Umbilical cord (tissue), 1 donor: ENCODE measurements at regions not wholly inside any gene's neighbourhood (a gene's known extent, or its start where the extent isn't known, plus 50 kb on each side); places are given as distances from the start of the nearest gene placed in this dataset.
"Not testable (repeated sequence)": the region's sequence is repeated elsewhere in the genome, so short reads cannot be mapped to it uniquely, and the experiment has no call there.

ENCODE experiments used
- DNase-seq: peaks from one replicate; pipeline ENCODE4 v3.0.0-alpha.2; 2015; ENCODE audit warnings: low spot score

GRCh38 chr4:175273995-175274753 is 356.0 kb downstream of the ADAM29 start:
- DNase-seq, result no peak

- DNase-seq, result no peak
These were observed 359.7 kb downstream of the ADAM29 start for GRCh38 chr4:175277816-175278215.

DNA sequence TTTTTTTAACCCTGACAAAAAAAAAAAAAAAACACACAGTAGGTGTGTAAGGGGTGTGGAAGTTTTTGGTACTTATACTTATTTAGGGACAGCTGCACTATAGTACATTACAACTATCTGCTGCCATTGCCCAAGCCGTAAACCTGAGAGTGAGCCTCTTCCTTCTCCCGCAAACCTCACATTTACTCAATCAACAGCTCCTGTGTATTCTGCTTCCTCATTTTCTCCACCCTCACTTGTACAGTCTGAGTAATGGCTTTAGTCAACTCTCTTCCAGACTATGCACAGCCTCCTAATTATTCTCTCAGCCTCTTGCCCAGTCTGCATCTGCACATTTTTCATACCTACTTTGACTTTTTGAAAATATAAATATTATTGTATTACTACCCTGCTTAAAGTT is 362.0 kb downstream of the ADAM29 start:
- DNase-seq, result no peak

DNA sequence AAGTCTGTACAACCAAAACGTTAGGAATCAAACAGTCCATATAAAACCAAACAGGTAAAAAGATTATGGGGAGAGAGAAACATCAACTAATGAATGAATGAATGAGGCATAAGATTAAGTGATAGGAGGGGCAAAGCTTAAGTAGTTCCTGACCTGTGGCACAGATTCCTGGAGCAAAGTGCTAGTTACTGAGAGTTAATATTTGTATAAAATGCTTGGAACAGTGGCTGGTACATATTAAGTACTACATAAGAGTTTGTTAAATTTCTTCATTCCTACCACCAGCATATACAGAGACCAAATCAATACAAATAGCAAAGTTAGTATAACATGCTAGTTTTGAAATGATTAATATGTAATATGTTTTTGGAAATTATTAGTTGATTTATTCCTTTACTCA is 363.7 kb downstream of the ADAM29 start:
- DNase-seq, result no peak

GRCh38 chr4:175282407-175282806 is 364.2 kb downstream of the ADAM29 start:
- no peak for DNase-seq

DNA sequence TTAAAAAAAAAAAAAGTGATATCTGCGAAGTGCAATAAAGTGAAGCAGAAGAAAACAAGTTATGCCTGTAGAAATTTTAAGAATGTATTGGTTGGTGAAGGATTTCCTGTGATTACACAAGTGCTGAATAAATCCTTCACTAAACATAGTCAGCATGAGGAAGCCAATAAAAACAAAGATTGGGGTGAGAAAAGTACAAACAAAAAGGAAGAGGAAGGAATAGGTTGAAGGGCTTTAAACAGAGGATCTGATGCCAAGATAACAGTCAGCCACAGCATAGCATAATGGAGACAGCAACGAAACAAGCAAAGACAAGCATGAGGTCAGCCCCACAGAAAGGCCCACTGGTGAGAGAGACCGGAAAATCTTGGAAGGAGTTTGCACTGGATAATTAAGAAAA is 372.2 kb downstream of the ADAM29 start:
- no peak for DNase-seq

DNA sequence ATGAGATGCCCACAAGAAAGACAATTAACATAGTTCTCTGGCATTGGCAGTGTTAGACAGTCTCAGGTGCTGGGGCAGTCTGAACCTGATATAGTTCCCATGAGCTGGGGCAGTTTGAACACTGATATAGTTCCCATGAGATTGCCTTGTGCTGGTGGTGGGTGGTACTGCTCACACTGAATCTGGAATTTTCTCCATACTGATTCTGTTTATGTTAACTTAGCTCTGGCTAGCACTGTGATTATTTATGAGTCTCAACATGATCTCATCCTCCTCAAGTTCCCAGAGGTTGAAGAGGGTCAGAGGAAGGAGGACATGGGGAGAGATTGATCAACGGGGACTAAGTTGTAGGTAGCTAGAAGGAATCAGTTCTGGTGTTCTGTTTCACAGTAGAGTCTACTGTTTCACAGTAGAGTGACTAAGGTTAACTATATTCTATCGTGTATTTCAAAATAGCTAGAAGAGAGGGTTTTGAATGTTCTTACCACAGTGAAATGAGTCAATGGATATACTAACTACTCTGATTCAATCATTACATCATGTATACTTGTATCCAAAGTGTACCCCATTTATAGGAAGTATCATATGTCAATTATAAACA is 379.9 kb downstream of the ADAM29 start:
- DNase-seq, result no peak

- DNase-seq, result no peak
These were observed 388.3 kb downstream of the ADAM29 start for GRCh38 chr4:175306436-175306835.

- no peak for DNase-seq
These were observed 389.2 kb downstream of the ADAM29 start for GRCh38 chr4:175307326-175307725.

- DNase-seq, result no peak
These were observed 390.1 kb downstream of the ADAM29 start for GRCh38 chr4:175308236-175308635.

- no peak for DNase-seq
These were observed 390.9 kb downstream of the ADAM29 start for GRCh38 chr4:175309041-175309440.

DNA sequence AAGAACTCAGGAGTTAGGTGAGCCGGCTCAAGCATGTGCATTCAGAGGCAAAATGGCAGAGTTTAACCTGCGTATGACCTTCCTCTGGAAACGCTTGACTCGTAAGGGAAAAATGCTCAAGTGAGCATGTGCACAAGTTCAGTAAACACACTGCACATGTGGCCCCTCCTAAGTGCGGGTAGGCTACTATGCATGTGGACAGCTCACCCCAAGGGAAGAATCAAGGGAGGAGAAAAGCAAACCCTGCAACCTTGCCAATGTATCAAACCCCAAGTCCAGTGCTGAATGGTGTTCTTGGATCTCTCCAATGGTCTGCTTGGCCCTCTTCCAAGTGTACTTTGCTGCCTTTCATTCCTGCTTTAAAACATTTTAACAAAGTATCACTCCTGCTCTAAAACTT is 407.1 kb downstream of the ADAM29 start:
- no peak for DNase-seq

GRCh38 chr4:175326796-175327195 is 408.6 kb downstream of the ADAM29 start:
- no peak for DNase-seq

DNA sequence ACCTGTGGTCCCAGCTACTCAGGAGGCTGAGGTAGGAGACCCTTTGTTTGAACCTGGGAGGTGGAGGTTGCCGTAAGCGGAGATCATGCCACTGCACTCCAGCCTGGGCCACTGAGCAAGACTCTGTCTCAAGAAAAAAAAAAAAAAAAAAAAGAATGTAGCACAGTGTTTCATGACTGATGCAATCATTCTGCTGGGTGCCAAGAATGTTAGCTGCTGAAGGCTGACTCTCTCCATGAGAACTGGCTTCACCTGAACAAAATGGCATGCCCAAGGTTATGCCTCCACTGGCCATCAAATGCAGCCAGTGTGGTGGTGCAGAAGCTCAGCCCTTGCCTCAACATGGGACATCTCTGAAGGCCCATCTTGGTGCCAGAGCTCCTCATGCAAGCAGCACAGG is 412.1 kb downstream of the ADAM29 start:
- DNase-seq, result no peak

- DNase-seq, result no peak
These were observed 412.5 kb downstream of the ADAM29 start for GRCh38 chr4:175330652-175331051.

DNA sequence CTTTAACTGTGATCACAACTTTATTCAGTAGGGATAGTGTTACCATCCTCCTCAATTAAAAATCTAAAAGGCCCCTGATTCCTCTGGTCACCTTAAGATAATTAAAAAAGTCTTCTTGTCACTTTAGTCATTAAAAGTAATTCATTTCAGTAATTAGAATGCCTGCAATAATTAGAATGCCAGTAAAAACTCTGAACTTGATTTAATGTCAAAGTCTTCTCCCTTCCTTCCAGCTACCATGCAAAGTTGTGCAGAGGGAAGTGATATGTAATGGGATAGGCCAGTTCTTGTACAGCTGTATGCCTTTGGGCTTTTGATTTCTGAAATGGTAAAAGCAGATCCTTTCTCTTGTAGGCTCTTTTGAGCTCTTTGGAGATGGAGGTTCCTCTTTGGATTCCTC is 417.2 kb downstream of the ADAM29 start:
- no peak for DNase-seq

GRCh38 chr4:175336570-175336969 is 418.4 kb downstream of the ADAM29 start:
- not testable (repeated sequence) for DNase-seq

GRCh38 chr4:175339100-175339707 is 421.0 kb downstream of the ADAM29 start:
- no peak for DNase-seq

GRCh38 chr4:175341203-175341755 is 423.1 kb downstream of the ADAM29 start:
- DNase-seq, result no peak

DNA sequence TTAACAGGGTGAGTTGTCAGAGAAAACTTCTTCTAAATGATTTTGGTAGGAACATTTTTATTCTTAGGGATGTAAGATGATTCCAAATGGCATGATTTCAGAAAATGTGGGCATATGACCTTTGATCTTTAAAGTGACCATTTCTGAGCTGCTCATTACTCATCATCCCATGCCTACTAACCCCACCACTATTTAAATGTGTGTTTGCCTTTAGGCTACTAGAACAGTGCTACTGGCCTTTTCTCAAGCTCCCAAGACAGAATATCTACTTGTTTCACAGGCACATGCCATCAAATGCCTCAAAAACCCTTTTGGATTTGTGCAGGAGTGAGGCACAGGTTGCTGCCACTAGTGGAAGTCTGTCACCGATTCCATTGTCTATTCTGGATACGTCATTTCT is 428.2 kb downstream of the ADAM29 start:
- DNase-seq, result no peak

DNA sequence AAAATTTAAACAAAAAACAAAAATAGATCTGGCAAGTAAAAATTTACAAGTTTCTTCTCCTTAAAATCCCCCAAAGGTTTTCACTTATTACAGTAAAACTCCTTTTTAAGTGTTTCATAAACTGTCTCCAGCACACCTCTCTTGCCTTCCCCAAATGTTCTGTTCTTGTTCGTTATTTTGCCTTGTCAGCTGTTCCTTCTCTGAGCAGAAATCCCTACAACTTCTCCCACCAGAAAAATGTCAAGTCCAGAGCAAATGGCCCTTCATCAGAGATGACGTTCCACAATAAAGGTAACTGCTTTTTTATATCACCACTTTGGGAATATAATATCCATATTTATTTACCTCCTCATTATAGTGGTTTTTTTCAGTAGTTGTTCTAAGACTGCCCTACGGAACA is 432.1 kb downstream of the ADAM29 start:
- DNase-seq, result no peak

- DNase-seq, result no peak
These were observed 433.3 kb downstream of the ADAM29 start for GRCh38 chr4:175351473-175351872.

- no peak for DNase-seq
These were observed 443.0 kb downstream of the GPM6A start for GRCh38 chr4:175369087-175369486.
